ENCODE measurements at regions not wholly inside any gene's neighbourhood (a gene's known extent, or its start where the extent isn't known, plus 50 kb on each side); places are given as distances from the start of the nearest gene placed in this dataset.

- H3K36me3 ChIP-seq: no peaks in the 10 kb centered on the region
- no peak overlapping the region for H3K27ac ChIP-seq (replicated peaks)
- TF ChIP-seq, protein P1, sequence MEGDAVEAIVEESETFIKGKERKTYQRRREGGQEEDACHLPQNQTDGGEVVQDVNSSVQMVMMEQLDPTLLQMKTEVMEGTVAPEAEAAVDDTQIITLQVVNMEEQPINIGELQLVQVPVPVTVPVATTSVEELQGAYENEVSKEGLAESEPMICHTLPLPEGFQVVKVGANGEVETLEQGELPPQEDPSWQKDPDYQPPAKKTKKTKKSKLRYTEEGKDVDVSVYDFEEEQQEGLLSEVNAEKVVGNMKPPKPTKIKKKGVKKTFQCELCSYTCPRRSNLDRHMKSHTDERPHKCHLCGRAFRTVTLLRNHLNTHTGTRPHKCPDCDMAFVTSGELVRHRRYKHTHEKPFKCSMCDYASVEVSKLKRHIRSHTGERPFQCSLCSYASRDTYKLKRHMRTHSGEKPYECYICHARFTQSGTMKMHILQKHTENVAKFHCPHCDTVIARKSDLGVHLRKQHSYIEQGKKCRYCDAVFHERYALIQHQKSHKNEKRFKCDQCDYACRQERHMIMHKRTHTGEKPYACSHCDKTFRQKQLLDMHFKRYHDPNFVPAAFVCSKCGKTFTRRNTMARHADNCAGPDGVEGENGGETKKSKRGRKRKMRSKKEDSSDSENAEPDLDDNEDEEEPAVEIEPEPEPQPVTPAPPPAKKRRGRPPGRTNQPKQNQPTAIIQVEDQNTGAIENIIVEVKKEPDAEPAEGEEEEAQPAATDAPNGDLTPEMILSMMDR (IDR thresholded peaks at IDR 0.05; ENCODE audit: borderline replicate concordance): no peak
- H3K9me3 ChIP-seq (replicated peaks): no peaks in the 10 kb centered on the region
- intact Hi-C loops (cut with micrococcal nuclease): no loop called here
- H3K4me3 ChIP-seq: no peak overlapping the region
- H3K27me3 ChIP-seq (ENCODE audit: low read depth): peaks cover 21% of the 10 kb centered on the region
- no peaks in the 10 kb centered on the region for H3K4me1 ChIP-seq
- DNase-seq: no peak
Observed at GRCh38 chr11:42528911-42529310, 782.9 kb upstream of the API5 start.

DNA sequence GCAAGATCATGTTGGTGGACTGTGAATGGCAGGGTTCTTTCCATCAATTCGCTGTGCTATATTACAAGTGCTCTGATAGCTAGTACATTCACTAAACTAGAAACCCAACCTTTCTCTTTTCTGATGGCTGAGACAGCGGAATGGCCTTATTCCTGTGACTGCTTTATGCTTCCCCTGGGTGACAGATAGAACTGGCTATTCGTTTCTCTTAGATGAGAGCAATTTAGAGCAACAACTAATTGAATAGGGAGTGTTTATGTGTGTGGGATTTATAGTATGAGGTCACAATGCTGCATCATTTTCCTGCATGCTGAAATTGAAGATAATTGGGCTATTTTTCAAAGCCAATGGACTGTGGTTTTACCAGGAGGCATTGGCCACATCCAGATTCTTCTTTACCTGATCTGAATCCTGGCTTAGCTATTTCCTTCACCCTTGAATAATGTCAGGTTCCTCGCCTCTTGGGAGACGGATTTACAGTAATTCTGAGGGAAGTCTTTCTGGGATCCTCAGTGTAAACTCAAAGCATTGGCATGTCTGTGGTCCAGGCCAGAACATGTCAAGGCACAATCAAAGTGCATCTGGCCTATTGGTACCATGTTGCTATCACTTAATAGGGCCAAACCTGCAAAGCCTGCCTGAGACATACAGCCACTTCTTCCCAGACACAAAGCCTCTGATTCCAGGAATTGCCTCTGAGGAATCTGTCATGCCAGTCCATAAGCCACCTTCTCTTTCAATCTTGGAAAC, 775.0 kb upstream of the API5 start:
- H3K27me3 ChIP-seq (ENCODE audit: low read depth): no peaks in the 10 kb centered on the region
- intact Hi-C loops (cut with micrococcal nuclease): no loop called here

DNA sequence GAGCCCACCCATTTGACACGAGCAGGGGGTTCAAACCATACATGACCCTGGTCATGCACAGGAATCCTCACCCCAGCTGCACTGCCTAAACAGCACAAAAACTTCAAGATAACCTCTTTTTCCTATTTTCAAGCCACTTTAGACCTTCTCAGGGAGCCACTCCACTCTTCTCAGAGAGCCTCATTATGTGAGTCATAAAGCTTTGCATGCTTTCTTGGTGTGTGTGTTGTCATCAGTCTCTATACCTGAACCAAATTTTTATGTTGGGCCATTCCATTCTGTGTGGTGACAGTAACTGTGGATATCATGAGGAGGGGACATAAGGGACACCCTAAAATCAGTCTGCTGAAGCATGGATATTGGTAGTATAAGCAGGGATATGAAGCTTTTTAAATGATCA, 769.5 kb upstream of the API5 start:
- DNase-seq: no peak
- Histone ChIP-seq H3K27ac (replicated peaks) (no peak overlapping the region), H3K9me3 (replicated peaks) (peaks cover 9% of the 10 kb centered on the region), H3K27me3 (ENCODE audit: low read depth) (no peaks in the 10 kb centered on the region), H3K4me1 (no peaks in the 10 kb centered on the region), H3K4me3 (no peak overlapping the region), H3K36me3 (no peaks in the 10 kb centered on the region)
- TF ChIP-seq, protein P1 (IDR thresholded peaks at IDR 0.05; ENCODE audit: borderline replicate concordance): no peak
- intact Hi-C loops (cut with micrococcal nuclease): no loop called here

More for the DNA sequence above, 775.0 kb upstream of the API5 start:
- no peak overlapping the region for H3K4me3 ChIP-seq
- no peak for DNase-seq
- TF ChIP-seq, protein P1 (IDR thresholded peaks at IDR 0.05; ENCODE audit: borderline replicate concordance): no peak
- H3K9me3 ChIP-seq (replicated peaks): peaks cover 4% of the 10 kb centered on the region
- H3K4me1 ChIP-seq: no peaks in the 10 kb centered on the region
- H3K36me3 ChIP-seq: no peaks in the 10 kb centered on the region
- no peak overlapping the region for H3K27ac ChIP-seq (replicated peaks)

DNA sequence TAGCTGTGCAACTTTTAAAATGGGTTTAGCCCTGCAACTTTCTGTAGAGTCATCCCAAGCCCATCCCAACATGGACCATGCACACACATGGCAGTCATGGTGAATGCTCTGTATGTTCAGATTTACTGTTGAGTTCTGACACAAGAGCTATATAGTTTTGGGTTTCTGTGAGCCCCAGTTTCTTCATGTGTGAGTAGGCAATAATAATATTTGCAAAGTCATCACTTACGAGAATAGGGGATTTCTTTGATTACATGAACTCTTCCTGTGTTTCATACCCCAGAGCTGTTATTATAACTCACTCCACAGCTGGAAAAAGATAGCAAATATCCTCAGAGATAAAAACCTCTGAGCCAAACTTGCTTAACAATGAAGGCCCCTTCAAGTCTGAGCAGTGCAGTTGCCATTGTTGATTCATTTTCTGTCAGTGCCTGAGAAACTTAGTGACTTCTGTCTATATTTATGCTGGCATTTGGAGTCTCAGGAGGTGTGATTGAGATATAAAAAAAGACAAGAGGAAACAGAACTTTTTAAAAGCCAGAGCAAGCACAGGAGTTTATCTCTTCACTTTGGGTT, 767.9 kb upstream of the API5 start:
- intact Hi-C loops (cut with micrococcal nuclease): no loop called here
- no peaks in the 10 kb centered on the region for H3K4me1 ChIP-seq
- H3K36me3 ChIP-seq: no peaks in the 10 kb centered on the region
- no peaks in the 10 kb centered on the region for H3K27me3 ChIP-seq (ENCODE audit: low read depth)
- H3K9me3 ChIP-seq (replicated peaks): peaks cover 9% of the 10 kb centered on the region
- H3K4me3 ChIP-seq: no peak overlapping the region
- TF ChIP-seq, protein P1 (IDR thresholded peaks at IDR 0.05; ENCODE audit: borderline replicate concordance): no peak
- no peak for DNase-seq
- no peak overlapping the region for H3K27ac ChIP-seq (replicated peaks)

DNA sequence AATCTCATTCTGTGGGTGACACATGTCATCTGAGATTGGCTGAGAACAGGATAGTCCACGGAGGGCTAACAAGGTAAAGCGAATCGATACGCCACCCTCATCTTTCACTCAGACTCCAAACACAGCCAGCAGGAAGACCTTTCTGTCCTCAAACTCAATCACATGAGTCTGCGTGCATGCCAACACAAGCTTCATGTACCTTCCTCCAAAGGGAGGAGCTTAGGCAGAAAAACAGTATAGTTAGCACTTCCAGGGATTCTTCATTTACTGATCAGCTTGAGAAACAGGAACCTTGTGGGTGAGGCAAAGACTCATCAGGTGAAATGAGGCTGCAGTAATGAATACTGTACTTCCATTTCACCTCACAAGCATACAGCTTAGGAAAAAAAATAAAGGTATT, 767.1 kb upstream of the API5 start:
- H3K27me3 ChIP-seq (ENCODE audit: low read depth): no peaks in the 10 kb centered on the region
- no peak overlapping the region for H3K4me3 ChIP-seq
- no peaks in the 10 kb centered on the region for H3K36me3 ChIP-seq
- DNase-seq: no peak
- TF ChIP-seq, protein P1 (IDR thresholded peaks at IDR 0.05; ENCODE audit: borderline replicate concordance): no peak
- peaks cover 9% of the 10 kb centered on the region for H3K9me3 ChIP-seq (replicated peaks)
- H3K27ac ChIP-seq (replicated peaks): no peak overlapping the region
- intact Hi-C loops (cut with micrococcal nuclease): no loop called here
- H3K4me1 ChIP-seq: no peaks in the 10 kb centered on the region
